HFF-Myc (cell line): ENCODE measurements at regions not wholly inside any gene's neighbourhood (a gene's known extent, or its start where the extent isn't known, plus 50 kb on each side); places are given as distances from the start of the nearest gene placed in this dataset.
"Not testable (repeated sequence)": the region's sequence is repeated elsewhere in the genome, so short reads cannot be mapped to it uniquely, and the experiment has no call there.

Source experiments
- DNase-seq: peaks from one replicate; pipeline ENCODE4 v3.0.0-alpha.2; 2011; ENCODE audit warnings: low read depth; ENCODE audit errors: extremely low read depth
- H3K4me3 ChIP-seq: replicated peaks from 2 replicates; pipeline ENCODE4 v1.5.1; 2011; ENCODE audit warnings: low read depth, mild to moderate bottlenecking, control low read depth, low read length
- TF ChIP-seq, protein P1 (sequence below): IDR thresholded peaks from 2 replicates; pipeline ENCODE4 v1.5.1; 2012; ENCODE audit warnings: mild to moderate bottlenecking, low read depth, low read length, control low read depth; ENCODE audit errors: missing control alignments

DNA sequence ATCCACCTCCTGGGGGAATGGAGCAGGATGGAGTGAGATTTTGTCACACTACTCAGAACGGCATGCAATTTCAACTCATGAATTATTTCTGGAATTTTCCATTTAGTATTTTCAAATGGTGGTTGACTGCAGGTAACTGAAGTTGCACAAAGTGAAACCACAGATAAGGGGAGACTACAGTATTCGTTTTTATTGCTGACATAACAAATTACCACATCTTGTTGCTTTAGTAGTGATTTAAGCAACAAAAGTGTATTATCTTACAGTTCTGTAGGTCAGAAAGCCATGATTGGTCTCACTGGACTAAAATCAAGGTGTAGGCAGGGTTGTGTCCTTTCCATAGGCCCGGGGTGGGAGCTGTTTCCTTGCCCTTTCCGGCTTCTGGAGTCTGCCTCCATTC is 133.4 kb upstream of the B3GAT2 start:
- no peak overlapping the region for H3K4me3 ChIP-seq
- TF ChIP-seq, protein P1, sequence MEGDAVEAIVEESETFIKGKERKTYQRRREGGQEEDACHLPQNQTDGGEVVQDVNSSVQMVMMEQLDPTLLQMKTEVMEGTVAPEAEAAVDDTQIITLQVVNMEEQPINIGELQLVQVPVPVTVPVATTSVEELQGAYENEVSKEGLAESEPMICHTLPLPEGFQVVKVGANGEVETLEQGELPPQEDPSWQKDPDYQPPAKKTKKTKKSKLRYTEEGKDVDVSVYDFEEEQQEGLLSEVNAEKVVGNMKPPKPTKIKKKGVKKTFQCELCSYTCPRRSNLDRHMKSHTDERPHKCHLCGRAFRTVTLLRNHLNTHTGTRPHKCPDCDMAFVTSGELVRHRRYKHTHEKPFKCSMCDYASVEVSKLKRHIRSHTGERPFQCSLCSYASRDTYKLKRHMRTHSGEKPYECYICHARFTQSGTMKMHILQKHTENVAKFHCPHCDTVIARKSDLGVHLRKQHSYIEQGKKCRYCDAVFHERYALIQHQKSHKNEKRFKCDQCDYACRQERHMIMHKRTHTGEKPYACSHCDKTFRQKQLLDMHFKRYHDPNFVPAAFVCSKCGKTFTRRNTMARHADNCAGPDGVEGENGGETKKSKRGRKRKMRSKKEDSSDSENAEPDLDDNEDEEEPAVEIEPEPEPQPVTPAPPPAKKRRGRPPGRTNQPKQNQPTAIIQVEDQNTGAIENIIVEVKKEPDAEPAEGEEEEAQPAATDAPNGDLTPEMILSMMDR: no peak
- DNase-seq: no peak

DNA sequence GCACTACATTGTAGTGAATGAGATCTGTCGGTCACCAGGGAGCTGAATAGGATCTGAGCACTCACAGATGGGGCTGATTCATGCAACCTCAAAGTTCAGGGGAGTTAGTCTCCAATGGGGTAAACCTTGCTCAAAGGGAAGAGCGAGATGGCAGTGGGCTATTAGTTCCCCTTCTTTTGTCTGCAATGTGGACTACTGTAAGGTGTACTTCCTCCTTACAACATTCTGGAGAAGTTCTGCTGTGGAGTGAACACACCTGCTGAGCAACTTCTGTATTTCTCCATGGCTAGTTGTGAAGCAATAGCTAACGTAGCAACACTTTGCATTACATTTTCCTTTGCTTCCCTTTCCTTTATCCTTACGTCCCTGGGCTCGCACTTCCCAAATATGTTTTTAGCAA is 134.3 kb upstream of the B3GAT2 start:
- TF ChIP-seq, protein P1: no peak
- DNase-seq: no peak
- H3K4me3 ChIP-seq: no peak overlapping the region

GRCh38 chr6:71091956-71092355 is 135.1 kb upstream of the B3GAT2 start:
- DNase-seq: no peak
- H3K4me3 ChIP-seq: no peak overlapping the region
- TF ChIP-seq, protein P1: no peak

- DNase-seq, H3K4me3 ChIP-seq: not testable (repeated sequence)
These were observed 140.4 kb upstream of the B3GAT2 start for GRCh38 chr6:71097264-71097663.

GRCh38 chr6:71099649-71100048 is 142.8 kb upstream of the B3GAT2 start:
- no peak for DNase-seq
- TF ChIP-seq, protein P1: no peak
- no peak overlapping the region for H3K4me3 ChIP-seq

DNA sequence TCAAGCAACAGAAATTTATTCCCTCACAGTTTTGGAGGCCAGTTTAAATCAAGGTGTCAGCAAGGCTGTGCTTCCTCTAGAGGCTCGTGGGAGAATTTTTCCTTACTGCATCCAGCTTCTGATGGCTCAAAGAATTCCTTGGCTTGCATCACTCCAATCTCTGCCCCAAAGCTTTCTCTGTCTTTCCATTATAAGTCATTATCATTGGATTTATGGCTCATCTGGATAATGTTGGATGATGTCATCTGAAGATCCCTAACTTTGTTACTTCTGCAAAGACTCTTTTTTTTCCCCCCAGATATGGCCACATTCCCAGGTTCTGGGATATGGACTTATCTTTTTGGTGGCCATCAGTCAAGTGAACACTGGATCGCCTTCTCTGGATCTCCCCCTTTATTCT is 146.3 kb upstream of the B3GAT2 start:
- DNase-seq: no peak
- H3K4me3 ChIP-seq: no peak overlapping the region
- TF ChIP-seq, protein P1: no peak

DNA sequence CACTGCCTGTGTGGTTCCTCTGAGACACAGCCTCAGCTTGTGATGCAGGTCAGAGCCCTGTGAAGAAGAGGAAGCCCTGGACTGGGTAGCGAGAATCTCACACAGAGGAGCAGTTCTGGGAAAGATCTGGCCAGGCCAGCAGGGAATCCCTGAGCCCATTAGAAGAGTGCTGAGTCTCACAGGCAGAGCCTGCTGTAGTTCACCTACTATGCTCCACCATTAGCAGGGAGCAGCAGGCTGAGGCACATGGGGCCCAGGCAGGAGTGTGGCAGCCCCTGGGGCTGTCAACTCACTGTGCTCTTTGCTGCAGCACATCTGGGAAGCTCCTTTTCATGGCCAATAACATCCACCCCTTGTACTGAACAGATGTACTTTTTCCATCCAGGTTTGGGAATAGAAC is 146.8 kb upstream of the B3GAT2 start:
- DNase-seq: no peak
- no peak overlapping the region for H3K4me3 ChIP-seq
- TF ChIP-seq, protein P1: no peak

GRCh38 chr6:71106276-71106675 is 149.4 kb upstream of the B3GAT2 start:
- TF ChIP-seq, protein P1: no peak
- DNase-seq: no peak
- H3K4me3 ChIP-seq: no peak overlapping the region
